ENCODE measurements at regions not wholly inside any gene's neighbourhood (a gene's known extent, or its start where the extent isn't known, plus 50 kb on each side); places are given as distances from the start of the nearest gene placed in this dataset.
"Not testable (repeated sequence)": the region's sequence is repeated elsewhere in the genome, so short reads cannot be mapped to it uniquely, and the experiment has no call there.

DNA sequence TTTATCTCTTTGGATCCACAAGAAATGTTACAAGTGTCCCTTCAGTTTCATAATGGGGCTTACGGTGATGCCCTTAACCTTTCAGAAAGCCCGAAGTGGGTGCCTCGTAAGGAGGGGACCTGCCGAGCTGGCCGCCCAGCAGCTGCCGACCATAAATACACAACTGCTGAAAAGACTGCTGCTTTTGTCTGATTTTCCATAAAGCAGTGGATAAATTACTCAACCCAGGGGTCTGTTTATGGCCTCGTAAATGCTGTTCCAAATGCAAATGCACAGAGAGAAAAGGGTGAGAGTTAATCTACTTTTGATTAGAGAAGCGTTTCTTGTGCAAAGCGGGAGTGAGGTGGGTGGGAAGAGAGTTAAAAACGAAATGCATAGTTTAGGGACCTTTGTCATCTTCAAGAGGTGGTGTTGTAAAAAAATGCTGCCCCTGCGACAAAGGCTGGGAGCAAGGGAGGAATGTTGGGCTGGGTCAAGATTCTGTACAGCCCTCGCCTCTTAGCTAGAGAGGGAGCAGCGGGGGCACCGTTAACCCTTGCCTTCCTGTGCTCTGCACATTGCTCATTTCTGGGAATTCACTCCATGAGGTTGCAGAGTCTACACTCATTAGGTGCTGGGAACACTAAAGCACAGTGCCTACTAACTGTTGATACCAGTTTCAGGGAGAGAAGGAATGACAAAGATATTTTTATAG, 112.0 kb upstream of the MTHFD1L start:
- no peaks in the 10 kb centered on the region for H3K36me3 ChIP-seq
- no peaks in the 10 kb centered on the region for H3K9me3 ChIP-seq (ENCODE audit: low read depth)
- H3K27me3 ChIP-seq: no peaks in the 10 kb centered on the region
- peaks cover 8% of the 10 kb centered on the region for H3K4me1 ChIP-seq (ENCODE audit: low read depth)
- DNase-seq (ENCODE audit: low read depth in 1 of 2, low spot score in 1 of 2): peak in 1 of 2 donors; percentile 57
- no peak overlapping the region for H3K4me3 ChIP-seq
- TF ChIP-seq, protein P1, sequence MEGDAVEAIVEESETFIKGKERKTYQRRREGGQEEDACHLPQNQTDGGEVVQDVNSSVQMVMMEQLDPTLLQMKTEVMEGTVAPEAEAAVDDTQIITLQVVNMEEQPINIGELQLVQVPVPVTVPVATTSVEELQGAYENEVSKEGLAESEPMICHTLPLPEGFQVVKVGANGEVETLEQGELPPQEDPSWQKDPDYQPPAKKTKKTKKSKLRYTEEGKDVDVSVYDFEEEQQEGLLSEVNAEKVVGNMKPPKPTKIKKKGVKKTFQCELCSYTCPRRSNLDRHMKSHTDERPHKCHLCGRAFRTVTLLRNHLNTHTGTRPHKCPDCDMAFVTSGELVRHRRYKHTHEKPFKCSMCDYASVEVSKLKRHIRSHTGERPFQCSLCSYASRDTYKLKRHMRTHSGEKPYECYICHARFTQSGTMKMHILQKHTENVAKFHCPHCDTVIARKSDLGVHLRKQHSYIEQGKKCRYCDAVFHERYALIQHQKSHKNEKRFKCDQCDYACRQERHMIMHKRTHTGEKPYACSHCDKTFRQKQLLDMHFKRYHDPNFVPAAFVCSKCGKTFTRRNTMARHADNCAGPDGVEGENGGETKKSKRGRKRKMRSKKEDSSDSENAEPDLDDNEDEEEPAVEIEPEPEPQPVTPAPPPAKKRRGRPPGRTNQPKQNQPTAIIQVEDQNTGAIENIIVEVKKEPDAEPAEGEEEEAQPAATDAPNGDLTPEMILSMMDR (IDR thresholded peaks at IDR 0.05; ENCODE audit: low read depth, low read length): no peak
- peak overlapping the region; percentile 56 for H3K27ac ChIP-seq

DNA sequence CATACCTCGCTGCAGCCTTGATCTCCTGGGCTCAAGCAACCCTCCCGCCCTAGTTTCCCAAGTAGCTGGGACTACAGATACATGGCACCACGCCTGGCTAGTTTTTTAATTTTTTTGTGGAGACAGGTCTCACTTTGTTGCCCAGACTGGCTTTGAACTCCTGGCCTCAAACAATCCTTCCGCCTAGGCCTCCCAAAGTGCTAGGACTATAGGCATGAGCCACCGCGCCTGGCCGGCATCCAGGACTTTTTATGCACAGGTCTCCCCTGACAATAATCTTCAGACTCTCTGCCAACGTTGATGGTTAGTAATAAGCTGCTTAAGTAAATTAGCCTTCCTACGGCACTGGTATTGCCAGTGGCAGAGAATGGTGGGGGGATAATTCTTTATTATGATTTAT, 110.5 kb upstream of the MTHFD1L start:
- Histone ChIP-seq H3K27ac (no peak overlapping the region), H3K36me3 (no peaks in the 10 kb centered on the region), H3K4me1 (ENCODE audit: low read depth) (peaks cover 8% of the 10 kb centered on the region), H3K9me3 (ENCODE audit: low read depth) (no peaks in the 10 kb centered on the region), H3K4me3 (no peak overlapping the region), H3K27me3 (no peaks in the 10 kb centered on the region)
- no peak for DNase-seq (ENCODE audit: low read depth in 1 of 2, low spot score in 1 of 2)
- TF ChIP-seq, protein P1 (IDR thresholded peaks at IDR 0.05; ENCODE audit: low read depth, low read length): no peak

DNA sequence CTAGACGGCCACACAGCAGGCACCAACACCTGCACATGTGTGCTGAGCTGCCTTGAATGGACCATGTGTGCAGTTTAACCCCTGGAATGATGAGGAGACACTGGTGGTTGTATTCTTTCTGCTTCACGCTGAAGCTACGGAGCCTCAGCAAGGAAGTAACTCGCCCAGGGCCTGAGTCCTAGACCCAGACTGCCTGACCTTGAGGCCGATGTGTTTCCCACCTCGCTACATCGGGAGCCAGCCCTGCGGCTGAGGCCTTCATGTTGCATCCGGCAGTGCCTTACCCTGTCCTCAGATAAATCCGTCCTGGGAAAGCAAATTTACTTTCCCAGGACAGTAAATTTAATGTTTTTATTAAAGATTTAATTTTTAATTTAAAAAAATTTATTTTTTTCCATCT, 110.0 kb upstream of the MTHFD1L start:
- TF ChIP-seq, protein P1 (IDR thresholded peaks at IDR 0.05; ENCODE audit: low read depth, low read length): no peak
- no peak for DNase-seq (ENCODE audit: low read depth in 1 of 2, low spot score in 1 of 2)
- Histone ChIP-seq H3K27me3 (no peaks in the 10 kb centered on the region), H3K9me3 (ENCODE audit: low read depth) (no peaks in the 10 kb centered on the region), H3K4me3 (no peak overlapping the region), H3K27ac (no peak overlapping the region), H3K36me3 (no peaks in the 10 kb centered on the region), H3K4me1 (ENCODE audit: low read depth) (peaks cover 8% of the 10 kb centered on the region)

DNA sequence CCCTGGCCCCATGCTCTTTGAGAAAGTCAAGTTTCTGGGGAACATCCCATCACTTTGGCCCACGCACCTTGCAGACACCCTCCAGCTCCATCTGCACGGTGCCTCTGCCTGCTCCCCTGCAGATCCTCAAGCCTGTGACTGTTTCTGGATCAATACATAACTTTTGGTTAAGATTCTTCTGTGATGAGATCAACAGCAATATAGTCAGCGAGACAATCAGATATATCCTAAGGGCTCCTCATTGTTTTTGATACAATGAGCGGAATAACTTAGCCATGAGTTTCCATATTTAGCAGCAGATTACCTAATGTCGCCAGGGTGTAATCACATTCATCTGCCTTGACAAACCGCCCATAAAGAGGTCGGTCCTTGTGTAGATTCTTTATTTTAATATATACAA, 109.3 kb upstream of the MTHFD1L start:
- Histone ChIP-seq H3K4me1 (ENCODE audit: low read depth) (peaks cover 8% of the 10 kb centered on the region), H3K27ac (no peak overlapping the region), H3K9me3 (ENCODE audit: low read depth) (no peaks in the 10 kb centered on the region), H3K4me3 (no peak overlapping the region), H3K27me3 (no peaks in the 10 kb centered on the region), H3K36me3 (no peaks in the 10 kb centered on the region)
- TF ChIP-seq, protein P1 (IDR thresholded peaks at IDR 0.05; ENCODE audit: low read depth, low read length): no peak
- no peak for DNase-seq (ENCODE audit: low read depth in 1 of 2, low spot score in 1 of 2)

DNA sequence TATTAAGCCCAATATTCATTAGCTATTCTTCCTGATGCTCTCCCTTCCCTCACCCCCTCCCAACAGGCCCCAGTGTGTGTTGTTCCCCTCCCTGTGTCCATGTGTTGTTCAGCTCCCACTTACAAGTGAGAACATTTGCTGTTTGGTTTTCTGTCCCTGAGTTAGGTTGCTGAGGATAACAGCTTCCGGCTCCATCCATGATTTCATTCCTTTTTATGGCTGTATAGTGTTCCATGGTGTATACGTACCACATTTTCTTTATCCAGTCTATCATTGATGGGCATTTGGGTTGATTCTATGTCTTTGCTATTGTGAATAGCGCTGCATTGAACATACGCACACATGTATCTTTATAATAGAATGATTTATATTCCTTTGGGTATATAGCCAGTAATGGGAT, 107.7 kb upstream of the MTHFD1L start:
- not testable (repeated sequence) for H3K9me3 ChIP-seq (ENCODE audit: low read depth); H3K4me3 ChIP-seq; H3K27me3 ChIP-seq; DNase-seq (ENCODE audit: low read depth in 1 of 2, low spot score in 1 of 2); H3K36me3 ChIP-seq; H3K4me1 ChIP-seq (ENCODE audit: low read depth); H3K27ac ChIP-seq

DNA sequence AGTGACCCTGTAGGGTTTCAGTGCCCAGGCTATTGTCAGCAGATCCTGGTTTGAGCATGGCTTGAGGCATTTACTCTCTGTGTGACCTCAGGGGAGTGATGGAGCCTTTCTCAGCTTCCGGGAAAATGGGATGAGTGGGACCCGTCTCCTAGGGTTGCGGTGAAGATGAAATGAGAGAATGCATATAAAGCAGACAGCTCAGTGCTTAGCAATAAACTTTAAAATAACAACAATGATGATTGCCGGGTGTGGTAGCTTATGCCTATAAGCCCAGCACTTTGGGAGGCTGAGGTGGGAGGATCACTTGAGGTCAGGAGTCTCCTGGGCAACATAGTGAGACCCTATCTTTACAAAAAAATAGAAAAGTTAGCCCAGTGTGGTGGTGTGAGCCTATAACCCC, 106.0 kb upstream of the MTHFD1L start:
- TF ChIP-seq, protein P1 (IDR thresholded peaks at IDR 0.05; ENCODE audit: low read depth, low read length): no peak
- no peak for DNase-seq (ENCODE audit: low read depth in 1 of 2, low spot score in 1 of 2)
- H3K4me1 ChIP-seq (ENCODE audit: low read depth): no peaks in the 10 kb centered on the region

More for the DNA sequence above, 106.0 kb upstream of the MTHFD1L start:
- no peaks in the 10 kb centered on the region for H3K9me3 ChIP-seq (ENCODE audit: low read depth)
- no peak overlapping the region for H3K4me3 ChIP-seq
- H3K27me3 ChIP-seq: no peaks in the 10 kb centered on the region
- H3K27ac ChIP-seq: no peak overlapping the region
- no peaks in the 10 kb centered on the region for H3K36me3 ChIP-seq

All from cardiac muscle cell (in vitro differentiated cells and primary cell).